SJSA1 (cell line): ENCODE measurements at regions not wholly inside any gene's neighbourhood (a gene's known extent, or its start where the extent isn't known, plus 50 kb on each side); places are given as distances from the start of the nearest gene placed in this dataset.
"Not testable (repeated sequence)": the region's sequence is repeated elsewhere in the genome, so short reads cannot be mapped to it uniquely, and the experiment has no call there.

Experiments used
- DNase-seq, 2 experiments: peaks; one replicate each; pipeline ENCODE4 v3.0.0-alpha.2; 2015 to 2020; ENCODE audit warnings: low spot score in 2 of 2, low read depth in 1 of 2
- H3K27ac ChIP-seq: fragments of 250-450 bp; sonication (Bioruptor Pico); 2 replicates; pipeline ENCODE4 v1.5.1; 2020; ENCODE audit warnings: mild to moderate bottlenecking, moderate library complexity
- H3K27me3 ChIP-seq: fragments of 250-450 bp; sonication (Bioruptor Pico); replicated peaks from 2 replicates; pipeline ENCODE4 v1.5.1; 2020; ENCODE audit warnings: mild to moderate bottlenecking, moderate library complexity
- H3K36me3 ChIP-seq: fragments of 250-450 bp; sonication (Bioruptor Pico); 2 replicates; pipeline ENCODE4 v1.5.1; 2020; ENCODE audit warnings: mild to moderate bottlenecking
- H3K4me1 ChIP-seq: fragments of 250-450 bp; sonication (Bioruptor Pico); replicated peaks from 2 replicates; pipeline ENCODE4 v1.6.1; 2021; ENCODE audit warnings: mild to moderate bottlenecking
- H3K4me3 ChIP-seq: fragments of 250-450 bp; sonication (Bioruptor Pico); 2 replicates; pipeline ENCODE4 v1.5.1; 2020; ENCODE audit warnings: mild to moderate bottlenecking
- H3K9me3 ChIP-seq: fragments of 250-450 bp; sonication (Bioruptor Pico); replicated peaks from 2 replicates; pipeline ENCODE4 v1.5.1; 2020; ENCODE audit warnings: mild to moderate bottlenecking

GRCh38 chr1:120357046-120357445 lies 57.8 kb upstream of the NBPF8 start:
- H3K36me3 ChIP-seq, H3K27me3 ChIP-seq, H3K9me3 ChIP-seq, H3K4me1 ChIP-seq, H3K4me3 ChIP-seq, H3K27ac ChIP-seq: not testable (repeated sequence)
- DNase-seq: peak in 1 of 2 experiments; percentile 2

GRCh38 chr1:120356170-120356569 lies 58.7 kb upstream of the NBPF8 start:
- H3K4me1 ChIP-seq, DNase-seq, H3K4me3 ChIP-seq, H3K36me3 ChIP-seq, H3K27ac ChIP-seq, H3K27me3 ChIP-seq, H3K9me3 ChIP-seq: not testable (repeated sequence)

GRCh38 chr1:120354618-120355184 lies 60.1 kb upstream of the NBPF8 start:
- not testable (repeated sequence) for H3K4me3 ChIP-seq, H3K4me1 ChIP-seq, H3K36me3 ChIP-seq, H3K27me3 ChIP-seq, DNase-seq, H3K9me3 ChIP-seq, H3K27ac ChIP-seq

GRCh38 chr1:120342231-120343073 lies 72.4 kb upstream of the NBPF8 start:
- not testable (repeated sequence) for H3K4me1 ChIP-seq, H3K27me3 ChIP-seq, H3K36me3 ChIP-seq, H3K27ac ChIP-seq, H3K9me3 ChIP-seq
- peak in 1 of 2 experiments; percentile 34 for DNase-seq
- H3K4me3 ChIP-seq: peak overlapping the region; percentile 45; the same call in 1 of the 2 replicates

GRCh38 chr1:120341756-120342155 lies 73.1 kb upstream of the NBPF8 start:
- DNase-seq: peak in 1 of 2 experiments; percentile 47

GRCh38 chr1:120340838-120341751 lies 73.7 kb upstream of the NBPF8 start:
- peak overlapping the region; percentile 45 for H3K4me3 ChIP-seq
- H3K27ac ChIP-seq, H3K36me3 ChIP-seq, H3K9me3 ChIP-seq, H3K4me1 ChIP-seq, H3K27me3 ChIP-seq: not testable (repeated sequence)
- DNase-seq: peak; percentile 1 to 55

More at GRCh38 chr1:120341756-120342155, 73.1 kb upstream of the NBPF8 start:
- H3K9me3 ChIP-seq, H3K27ac ChIP-seq, H3K4me1 ChIP-seq, H3K27me3 ChIP-seq, H3K36me3 ChIP-seq: not testable (repeated sequence)
- H3K4me3 ChIP-seq: peak overlapping the region; percentile 45

- not testable (repeated sequence) for H3K9me3 ChIP-seq, DNase-seq, H3K27me3 ChIP-seq, H3K4me3 ChIP-seq, H3K4me1 ChIP-seq, H3K36me3 ChIP-seq, H3K27ac ChIP-seq
Measured at GRCh38 chr1:120315738-120316137, 99.1 kb upstream of the NBPF8 start.

GRCh38 chr1:120311930-120312329 lies 102.9 kb upstream of the NBPF8 start:
- not testable (repeated sequence) for H3K4me1 ChIP-seq, H3K36me3 ChIP-seq, H3K27ac ChIP-seq, H3K27me3 ChIP-seq, H3K4me3 ChIP-seq, DNase-seq, H3K9me3 ChIP-seq

GRCh38 chr1:120308940-120309578 lies 105.8 kb upstream of the NBPF8 start:
- not testable (repeated sequence) for H3K4me3 ChIP-seq, H3K36me3 ChIP-seq, H3K9me3 ChIP-seq, H3K4me1 ChIP-seq, DNase-seq, H3K27me3 ChIP-seq, H3K27ac ChIP-seq

GRCh38 chr1:120305046-120305445 lies 109.8 kb upstream of the NBPF8 start:
- H3K27ac ChIP-seq, H3K36me3 ChIP-seq, H3K9me3 ChIP-seq, H3K27me3 ChIP-seq, H3K4me3 ChIP-seq, H3K4me1 ChIP-seq, DNase-seq: not testable (repeated sequence)

- H3K36me3 ChIP-seq, DNase-seq, H3K27ac ChIP-seq, H3K9me3 ChIP-seq, H3K4me3 ChIP-seq, H3K27me3 ChIP-seq, H3K4me1 ChIP-seq: not testable (repeated sequence)
Measured at GRCh38 chr1:120304341-120304740, 110.5 kb upstream of the NBPF8 start.

GRCh38 chr1:120299433-120300057 lies 115.3 kb upstream of the NBPF8 start:
- not testable (repeated sequence) for H3K27me3 ChIP-seq, H3K4me3 ChIP-seq, H3K9me3 ChIP-seq, H3K27ac ChIP-seq, DNase-seq, H3K36me3 ChIP-seq, H3K4me1 ChIP-seq

- not testable (repeated sequence) for H3K27me3 ChIP-seq, DNase-seq, H3K4me1 ChIP-seq, H3K36me3 ChIP-seq, H3K27ac ChIP-seq, H3K4me3 ChIP-seq, H3K9me3 ChIP-seq
Measured at GRCh38 chr1:120298487-120298886, 116.3 kb upstream of the NBPF8 start.
